ENCODE measurements at regions not wholly inside any gene's neighbourhood (a gene's known extent, or its start where the extent isn't known, plus 50 kb on each side); places are given as distances from the start of the nearest gene placed in this dataset.

- no peak for DNase-seq
These were observed 736.5 kb downstream of the REEP3 start for GRCh38 chr10:64257704-64258103.

GRCh38 chr10:64261092-64261491, 739.9 kb downstream of the REEP3 start:
- no peak for DNase-seq

GRCh38 chr10:64261676-64262075, 740.5 kb downstream of the REEP3 start:
- no peak for DNase-seq

GRCh38 chr10:64265961-64266360, 744.8 kb downstream of the REEP3 start:
- DNase-seq = no peak

GRCh38 chr10:64271508-64271907, 750.3 kb downstream of the REEP3 start:
- DNase-seq = no peak

GRCh38 chr10:64271983-64272382, 750.8 kb downstream of the REEP3 start:
- DNase-seq = no peak

- DNase-seq = no peak
These were observed 753.8 kb downstream of the REEP3 start for GRCh38 chr10:64275001-64275400.

- no peak for DNase-seq
These were observed 754.6 kb downstream of the REEP3 start for GRCh38 chr10:64275774-64276173.

- no peak for DNase-seq
These were observed 756.3 kb downstream of the REEP3 start for GRCh38 chr10:64277536-64277935.

- DNase-seq = no peak
These were observed 762.4 kb downstream of the REEP3 start for GRCh38 chr10:64283621-64284020.

- DNase-seq = no peak
These were observed 765.3 kb downstream of the REEP3 start for GRCh38 chr10:64286533-64286932.

GRCh38 chr10:64288404-64288803, 767.2 kb downstream of the REEP3 start:
- DNase-seq = no peak

- no peak for DNase-seq
These were observed 782.4 kb downstream of the REEP3 start for GRCh38 chr10:64303566-64303965.

- DNase-seq = no peak
These were observed 785.6 kb downstream of the REEP3 start for GRCh38 chr10:64306729-64307327.

- no peak for DNase-seq
These were observed 791.7 kb downstream of the REEP3 start for GRCh38 chr10:64312876-64313275.

- no peak for DNase-seq
These were observed 792.8 kb downstream of the REEP3 start for GRCh38 chr10:64313967-64314366.

GRCh38 chr10:64316416-64316815, 795.2 kb downstream of the REEP3 start:
- DNase-seq = no peak

GRCh38 chr10:64316833-64317232, 795.6 kb downstream of the REEP3 start:
- DNase-seq = no peak

- DNase-seq = no peak
These were observed 799.2 kb downstream of the REEP3 start for GRCh38 chr10:64320448-64320847.

GRCh38 chr10:64329510-64329909, 808.3 kb downstream of the REEP3 start:
- no peak for DNase-seq

GRCh38 chr10:64332551-64332950, 811.4 kb downstream of the REEP3 start:
- no peak for DNase-seq

GRCh38 chr10:64334084-64334483, 812.9 kb downstream of the REEP3 start:
- DNase-seq = no peak

- no peak for DNase-seq
These were observed 823.0 kb downstream of the REEP3 start for GRCh38 chr10:64344211-64344610.

- DNase-seq = no peak
These were observed 824.7 kb downstream of the REEP3 start for GRCh38 chr10:64345856-64346255.

GRCh38 chr10:64346389-64346788, 825.2 kb downstream of the REEP3 start:
- DNase-seq = no peak

GRCh38 chr10:64350665-64351064, 829.5 kb downstream of the REEP3 start:
- no peak for DNase-seq
